T-helper 2 cell (primary cell): ENCODE measurements at regions not wholly inside any gene's neighbourhood (a gene's known extent, or its start where the extent isn't known, plus 50 kb on each side); places are given as distances from the start of the nearest gene placed in this dataset.

Source experiments
- DNase-seq, 5 experiments: peaks; one replicate each; pipeline versions ENCODE4 v3.0.0 to v3.0.0-alpha.2; 2012 to 2022

DNA sequence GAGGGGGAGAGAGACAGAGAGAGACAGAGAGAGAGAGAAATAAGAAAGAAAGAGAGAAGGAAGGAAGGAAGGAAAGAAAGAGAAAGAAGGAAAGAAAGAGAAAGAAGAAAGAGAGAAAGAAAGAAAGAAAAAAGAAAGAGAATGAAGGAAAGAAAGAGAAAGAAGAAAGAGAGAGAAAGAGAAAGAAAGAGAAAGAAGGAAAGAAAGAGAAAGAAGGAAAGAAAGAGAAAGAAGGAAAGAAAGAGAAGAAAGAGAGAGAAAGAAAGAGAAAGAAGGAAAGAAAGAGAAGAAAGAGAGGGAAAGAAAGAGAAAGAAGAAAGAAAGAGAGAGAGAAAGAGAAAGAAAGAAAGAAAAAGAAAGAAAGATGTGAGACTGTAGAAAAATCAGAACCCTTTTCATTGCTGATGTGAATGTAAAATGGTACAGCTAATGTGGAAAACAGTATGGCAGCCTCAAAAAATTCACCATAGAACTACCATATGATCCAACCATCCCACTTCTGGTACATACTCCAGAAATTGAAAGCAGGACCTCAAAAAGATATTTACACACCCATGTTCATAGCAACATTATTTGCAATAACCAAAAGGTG is 203.4 kb upstream of the POU3F3 start:
- no peak for DNase-seq

DNA sequence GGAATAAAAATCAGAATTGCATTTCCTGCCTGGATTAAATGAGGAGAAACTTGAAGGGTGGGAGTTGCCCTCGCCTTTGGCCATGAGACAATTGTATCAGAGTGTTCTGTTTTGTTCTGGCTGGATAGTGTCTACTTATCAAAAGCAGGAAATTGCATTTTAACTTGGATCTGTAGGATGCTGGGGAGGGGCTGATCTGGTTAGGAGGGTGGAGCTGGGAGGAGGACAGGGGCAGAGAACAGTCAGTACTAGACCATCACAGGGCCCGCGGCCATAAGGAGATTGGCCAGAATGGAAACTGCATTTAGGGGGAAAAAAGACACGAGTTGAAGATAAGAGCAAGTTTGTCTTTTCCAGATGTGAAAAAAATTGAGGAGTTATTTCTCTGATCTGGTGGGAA is 199.1 kb upstream of the POU3F3 start:
- DNase-seq: no peak

DNA sequence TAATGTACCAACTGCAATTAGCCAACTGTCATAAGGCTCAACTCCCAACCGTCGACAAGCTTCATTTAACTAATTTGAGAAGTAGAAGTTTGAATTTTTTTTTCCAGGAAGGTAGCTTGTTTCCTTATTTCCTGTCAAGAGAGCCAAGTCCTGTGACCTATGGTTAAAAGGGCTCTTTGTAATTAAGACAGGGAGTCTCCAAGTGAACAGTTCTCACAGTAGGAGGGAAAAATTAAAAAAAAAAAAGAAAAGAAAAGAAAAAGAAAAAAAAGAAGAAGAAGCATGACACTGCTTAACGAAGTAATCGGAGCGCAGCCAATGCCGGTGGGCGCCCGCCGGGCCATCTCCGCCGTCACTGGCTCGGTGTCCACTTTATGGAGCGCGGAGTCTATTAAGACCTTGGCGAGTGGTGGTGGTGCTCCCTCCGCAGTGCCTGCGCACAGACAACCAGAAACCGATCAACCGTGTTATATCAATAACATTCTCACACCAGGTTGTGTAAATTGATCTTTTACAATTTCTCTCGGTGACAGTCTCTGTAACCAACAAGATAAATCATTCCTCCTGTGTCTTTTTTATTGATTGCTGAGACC is 197.2 kb upstream of the POU3F3 start:
- no peak for DNase-seq

DNA sequence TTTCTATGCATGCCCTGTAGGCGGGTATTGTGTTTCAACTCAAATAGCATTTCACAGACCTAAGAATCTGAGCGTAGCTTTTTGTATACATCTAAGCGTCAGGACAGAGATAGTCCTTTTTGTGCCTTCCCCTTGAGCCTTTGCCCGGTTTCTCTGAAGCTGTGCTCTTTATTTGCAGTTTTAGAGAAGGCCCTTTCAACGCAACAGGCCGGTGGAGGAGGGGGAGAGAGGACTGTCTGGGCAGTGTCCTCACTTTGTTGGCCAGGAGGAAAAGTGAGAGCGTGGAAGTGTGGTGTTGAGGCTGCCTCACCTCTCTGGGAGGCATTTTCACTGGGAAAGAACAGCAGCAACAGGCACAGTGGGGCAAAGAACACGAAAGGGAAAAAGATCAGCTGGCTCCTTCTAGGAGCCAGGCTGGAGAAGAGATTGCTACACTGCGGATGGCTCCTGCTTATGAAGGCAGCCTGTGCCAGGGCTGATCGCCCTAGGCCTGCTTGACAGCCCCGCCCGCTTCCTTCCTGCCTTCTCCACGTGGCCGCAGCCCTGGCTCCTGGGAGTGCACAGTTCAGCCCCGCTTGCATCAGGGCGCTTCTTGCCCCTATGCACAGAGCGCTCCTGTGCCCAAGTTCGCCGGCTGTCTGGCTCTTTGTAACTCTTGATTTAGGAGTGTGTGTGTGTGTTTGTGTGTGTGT is 195.6 kb upstream of the POU3F3 start:
- peak in 1 of 5 experiments; percentile 8 for DNase-seq

DNA sequence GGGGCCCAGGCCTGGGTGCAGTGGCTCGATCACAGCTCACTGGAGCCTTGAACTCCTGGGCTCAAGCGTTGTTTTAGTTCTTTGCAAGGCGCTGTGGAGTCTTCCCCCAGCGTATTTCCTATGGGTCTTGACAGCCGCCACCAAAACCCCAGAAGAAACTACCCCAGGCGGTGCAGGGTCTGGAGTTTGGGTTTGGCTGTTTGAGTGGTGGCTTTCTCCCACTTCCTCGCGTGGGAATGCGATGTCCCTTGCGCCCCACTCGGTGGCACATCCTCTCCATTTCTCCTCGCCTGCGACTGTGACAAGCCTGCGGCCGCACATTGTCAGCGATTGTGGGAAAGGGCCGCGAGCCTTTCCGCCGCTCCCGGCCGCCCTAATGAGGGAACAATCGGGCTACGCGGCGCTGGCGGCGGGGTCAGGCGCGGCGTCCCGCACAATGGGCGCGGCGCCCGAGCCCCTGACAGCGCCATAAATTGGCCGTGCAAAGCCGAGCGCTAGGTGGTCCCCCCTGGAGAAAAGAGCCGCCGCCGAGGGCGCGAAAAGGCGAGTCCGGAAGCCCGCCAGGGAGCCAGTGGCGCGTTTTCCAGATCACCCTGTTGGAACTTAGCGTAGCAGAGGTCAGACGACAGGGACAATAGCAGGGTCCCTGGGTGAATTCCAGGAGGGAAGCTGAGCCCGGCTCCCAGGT is 194.9 kb upstream of the POU3F3 start:
- no peak for DNase-seq

DNA sequence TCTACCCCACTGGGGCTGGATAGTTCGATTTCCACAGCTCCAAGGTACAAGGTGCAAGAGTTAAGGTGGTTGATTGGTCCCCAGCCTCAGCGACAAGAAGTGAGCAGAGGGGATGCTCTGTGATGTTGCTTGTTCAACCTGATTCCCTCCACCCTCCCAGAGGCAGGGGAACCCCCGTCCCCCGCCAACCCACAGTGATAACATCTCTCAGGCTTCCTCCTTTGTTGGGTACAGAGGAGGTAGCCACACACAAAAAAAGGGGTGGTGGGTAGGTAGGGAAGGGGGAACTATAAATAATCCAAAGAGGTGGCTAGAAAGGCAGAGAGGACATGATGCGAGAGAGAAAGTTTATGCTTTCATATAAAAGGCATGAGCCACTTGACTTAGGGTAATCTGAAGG is 192.9 kb upstream of the POU3F3 start:
- DNase-seq: no peak

DNA sequence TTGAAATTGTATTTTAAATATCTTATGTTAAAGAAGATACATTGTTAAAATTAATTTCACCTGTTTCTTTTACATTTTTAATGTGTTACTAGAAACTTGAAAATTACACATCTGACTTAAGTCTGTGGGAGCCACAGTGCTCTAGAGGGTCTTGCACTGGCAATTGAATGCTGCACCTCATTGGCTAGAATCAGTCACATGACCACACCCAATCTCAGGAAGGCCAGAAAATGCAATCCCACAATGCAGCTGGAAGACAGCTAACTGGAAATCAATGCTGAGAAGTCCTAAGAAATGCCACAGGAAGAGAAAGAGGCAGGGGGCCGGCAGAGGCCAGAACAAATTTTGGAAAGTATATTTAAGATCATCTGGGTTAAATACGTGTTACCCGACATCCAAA is 189.2 kb upstream of the POU3F3 start:
- DNase-seq: no peak

DNA sequence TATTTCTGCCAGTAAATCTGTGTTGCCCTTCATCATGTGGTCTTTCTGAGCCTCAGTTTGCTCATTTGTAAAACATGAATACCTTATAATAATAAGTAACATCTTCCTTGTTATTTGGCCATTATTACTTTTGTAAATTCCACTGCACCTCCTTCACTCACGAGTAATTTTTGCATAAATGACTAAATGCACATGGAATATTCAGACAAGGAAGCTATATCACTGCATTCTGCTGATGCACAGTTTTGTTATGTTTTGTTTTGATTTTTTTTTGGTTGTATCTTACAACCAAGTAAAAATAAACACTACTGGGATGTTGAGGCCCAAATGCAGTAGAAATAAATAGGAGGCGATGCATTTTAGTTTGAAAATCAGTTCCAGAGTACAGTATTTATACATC is 185.3 kb upstream of the POU3F3 start:
- DNase-seq: no peak

DNA sequence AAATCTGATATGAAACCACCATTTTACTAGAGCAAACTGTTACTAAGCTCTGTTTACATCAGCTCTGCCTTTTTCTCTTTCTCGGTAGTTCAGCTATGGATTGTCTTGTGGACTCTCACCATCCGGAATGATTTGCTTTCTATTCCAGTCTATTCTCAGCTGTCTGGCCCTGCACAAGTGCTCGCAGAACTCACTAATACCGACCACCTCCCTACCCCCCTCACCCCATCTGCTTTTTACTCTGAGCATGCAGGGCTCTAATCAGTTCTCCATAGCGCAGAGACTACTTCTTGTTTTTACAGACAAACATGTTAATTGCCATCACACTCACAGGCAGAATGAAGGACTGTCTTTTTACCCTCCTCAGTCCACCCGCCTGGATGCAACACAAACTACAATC is 180.7 kb upstream of the POU3F3 start:
- no peak for DNase-seq

DNA sequence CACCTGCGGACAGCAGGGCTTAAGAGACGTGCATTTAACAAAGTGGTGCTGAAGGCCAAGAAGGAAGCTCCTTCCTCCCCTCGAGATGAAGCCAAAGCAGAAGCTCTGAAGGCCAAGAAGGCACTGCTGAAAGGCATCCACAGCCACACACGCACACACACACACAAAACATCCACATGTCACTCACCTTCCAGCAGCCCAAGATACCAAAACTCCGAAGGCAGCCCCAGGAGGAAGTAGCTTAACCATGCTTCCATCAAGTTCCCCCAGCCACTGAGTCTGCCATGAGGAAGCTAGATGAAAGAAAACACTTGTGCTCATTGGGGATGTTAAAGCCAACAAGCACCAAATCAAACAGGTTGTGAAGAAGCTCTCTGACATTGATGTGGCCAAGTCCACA is 175.7 kb upstream of the POU3F3 start:
- DNase-seq: no peak

DNA sequence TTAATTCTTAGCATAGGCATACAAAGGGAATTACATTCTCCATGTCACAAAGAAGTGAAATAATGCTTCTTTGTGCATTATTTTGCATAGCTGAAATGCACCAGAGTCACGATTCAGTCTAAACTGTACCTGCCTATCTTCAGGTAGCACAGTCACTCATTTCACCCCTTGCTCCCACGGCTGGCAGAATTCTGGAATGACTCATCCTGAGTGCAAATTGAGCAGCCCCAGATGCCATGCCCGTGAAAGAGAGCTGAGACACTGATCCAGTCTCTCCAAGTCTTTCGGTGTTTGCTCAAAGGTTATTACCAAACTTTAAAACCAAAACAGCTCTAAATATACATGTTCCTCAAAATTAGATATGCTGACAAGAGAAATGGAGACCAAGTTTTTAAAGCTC is 168.3 kb upstream of the POU3F3 start:
- no peak for DNase-seq

DNA sequence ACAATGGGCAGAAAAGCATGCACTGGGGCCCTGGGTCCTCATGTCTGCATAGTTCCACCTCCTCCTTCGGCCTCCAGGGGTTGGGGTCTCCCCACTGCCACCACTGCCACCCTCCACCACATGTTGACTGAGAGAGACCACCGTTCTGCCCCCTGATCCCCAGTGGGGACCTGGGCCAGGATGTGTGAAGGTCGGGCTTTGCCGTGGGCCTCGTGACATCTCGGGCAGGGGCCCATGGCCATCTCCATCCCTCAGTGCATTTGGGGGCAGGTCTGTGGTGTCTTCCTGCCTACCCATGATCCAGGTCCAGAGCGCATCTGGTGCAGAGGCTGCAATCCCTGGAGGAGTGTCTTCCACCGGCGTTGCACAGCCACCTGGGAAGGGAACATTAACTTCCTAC is 166.8 kb upstream of the POU3F3 start:
- DNase-seq: no peak

DNA sequence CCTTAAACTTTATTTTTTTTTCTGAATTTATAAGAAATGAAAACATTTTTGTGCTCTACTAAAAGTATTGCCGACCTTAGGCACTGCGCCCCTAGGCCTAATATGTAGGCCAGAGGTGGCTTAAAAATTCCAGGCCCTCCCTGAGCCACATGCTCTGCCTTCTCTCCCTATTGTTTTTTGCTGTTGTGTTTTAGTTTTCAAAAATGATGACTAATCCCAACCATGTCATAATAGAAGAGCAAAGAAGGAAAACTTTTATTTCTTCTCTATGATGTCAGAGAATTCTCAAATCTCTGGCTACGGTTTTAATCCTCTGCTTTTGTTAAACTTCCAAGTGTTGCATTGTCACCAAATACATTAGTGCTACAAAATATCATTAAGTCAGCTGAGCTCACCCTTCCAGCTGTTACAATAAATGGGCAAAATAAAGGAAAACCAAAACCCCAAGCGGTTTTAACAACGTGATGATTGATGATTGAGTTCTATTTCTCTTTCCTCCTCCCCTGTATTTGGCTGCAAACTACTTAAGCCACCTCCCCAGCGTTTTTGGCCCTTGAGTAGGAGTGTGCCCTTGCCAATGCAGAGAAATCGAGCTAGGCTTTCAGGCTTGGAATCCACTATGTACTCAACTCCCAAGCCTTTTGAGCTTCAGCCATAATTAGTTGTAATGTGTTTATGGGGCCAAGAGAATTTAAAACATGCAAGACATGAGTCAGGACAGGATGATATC is 163.5 kb upstream of the POU3F3 start:
- no peak for DNase-seq

DNA sequence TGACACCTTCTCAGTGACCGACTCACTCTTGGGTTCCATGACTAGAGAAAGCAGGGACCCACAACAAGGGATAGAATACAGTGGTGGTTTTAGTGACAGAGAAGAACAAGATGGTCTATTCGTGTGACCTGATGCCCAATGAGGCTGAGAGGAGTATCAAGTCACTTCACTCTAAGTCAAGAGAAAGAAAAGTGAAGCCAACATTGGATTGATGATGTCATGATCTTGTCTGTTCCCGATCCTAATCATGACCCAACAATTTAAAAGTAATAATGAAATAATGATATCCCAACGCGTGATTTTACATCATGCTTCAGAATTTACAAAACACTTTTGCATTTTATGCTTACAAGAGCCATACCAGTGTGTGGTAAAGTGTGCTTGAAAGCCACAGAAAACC is 155.6 kb upstream of the POU3F3 start:
- no peak for DNase-seq

DNA sequence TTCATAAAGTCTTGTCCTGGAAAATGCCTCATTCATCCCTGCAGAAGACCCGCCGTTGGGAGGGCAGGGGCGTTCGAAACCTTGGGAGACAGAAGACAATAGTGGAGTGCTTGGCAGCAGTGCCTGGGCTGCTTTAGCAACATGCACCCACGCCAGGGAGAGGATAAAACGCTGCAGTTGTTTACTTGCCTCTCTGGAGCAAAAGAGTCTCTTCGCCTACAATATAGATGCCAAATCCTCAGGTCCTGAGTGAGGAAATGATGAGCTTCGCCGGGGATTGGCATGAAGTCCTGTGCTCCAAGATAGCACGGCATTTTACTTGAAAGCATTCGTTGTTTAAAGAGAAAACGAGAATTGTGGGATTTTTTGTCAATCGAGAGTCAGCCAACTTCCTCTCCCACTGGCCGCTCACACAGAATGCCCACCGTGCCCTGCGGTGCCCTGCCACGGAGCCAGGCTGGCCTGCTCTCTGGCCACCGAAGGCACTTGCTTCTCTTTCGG is 152.5 kb upstream of the POU3F3 start:
- DNase-seq: no peak

DNA sequence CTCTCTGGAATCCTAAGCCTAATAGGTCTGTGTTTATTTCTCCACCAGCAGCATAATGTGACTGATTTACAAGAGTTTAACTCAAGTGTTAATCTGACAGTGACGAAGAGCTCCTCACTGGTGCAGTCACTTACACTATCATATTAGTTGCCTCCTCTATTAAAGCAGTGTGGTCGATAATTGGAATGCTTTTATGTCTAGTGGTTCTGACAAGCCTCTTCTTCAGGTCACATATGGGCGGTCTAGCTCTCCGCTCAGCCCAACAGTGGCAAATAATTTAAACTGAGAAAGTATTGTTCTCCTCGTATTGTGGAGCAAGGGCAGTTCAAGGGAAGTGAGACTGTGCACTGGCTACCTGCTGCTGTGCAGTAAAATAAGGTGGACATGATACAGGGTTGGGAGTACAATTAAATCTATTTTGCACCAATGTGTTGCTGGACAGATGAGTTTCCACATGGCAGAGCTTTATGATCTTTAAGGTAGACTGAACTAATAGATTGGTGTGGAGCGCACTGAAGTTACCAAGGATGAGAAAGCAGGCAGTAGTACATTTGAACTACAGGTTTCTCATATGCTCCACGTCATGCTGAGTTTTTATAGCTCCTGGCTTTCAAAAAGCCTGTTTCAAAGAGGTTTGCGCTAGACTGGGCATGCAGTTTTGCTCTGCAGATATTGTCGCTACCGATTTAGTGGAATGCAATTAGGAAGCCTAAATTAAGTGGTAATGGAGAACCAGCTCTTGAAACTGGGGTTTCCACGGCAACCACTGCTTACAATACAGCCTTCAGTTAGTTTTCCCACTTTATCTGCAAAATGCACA is 151.7 kb upstream of the POU3F3 start:
- DNase-seq: no peak

DNA sequence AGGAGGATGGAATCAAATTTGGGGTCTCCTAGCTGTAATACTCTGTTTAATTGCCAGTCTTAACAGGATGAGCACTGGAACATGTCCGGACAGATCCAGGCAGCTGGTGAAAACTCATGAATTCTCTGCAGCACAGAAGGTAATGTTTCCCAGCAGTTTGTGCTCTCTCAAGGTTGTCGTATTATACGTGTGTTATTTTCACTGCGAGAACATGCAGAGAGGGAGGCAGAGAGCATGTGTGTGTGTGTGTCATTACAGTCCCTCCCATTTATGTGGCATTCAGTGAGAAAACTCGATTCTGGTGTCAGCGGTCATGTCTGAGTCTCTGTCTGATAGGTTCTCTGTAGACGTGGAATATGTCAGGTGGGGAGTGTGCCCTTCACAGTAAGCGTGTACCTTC is 150.2 kb upstream of the POU3F3 start:
- no peak for DNase-seq

DNA sequence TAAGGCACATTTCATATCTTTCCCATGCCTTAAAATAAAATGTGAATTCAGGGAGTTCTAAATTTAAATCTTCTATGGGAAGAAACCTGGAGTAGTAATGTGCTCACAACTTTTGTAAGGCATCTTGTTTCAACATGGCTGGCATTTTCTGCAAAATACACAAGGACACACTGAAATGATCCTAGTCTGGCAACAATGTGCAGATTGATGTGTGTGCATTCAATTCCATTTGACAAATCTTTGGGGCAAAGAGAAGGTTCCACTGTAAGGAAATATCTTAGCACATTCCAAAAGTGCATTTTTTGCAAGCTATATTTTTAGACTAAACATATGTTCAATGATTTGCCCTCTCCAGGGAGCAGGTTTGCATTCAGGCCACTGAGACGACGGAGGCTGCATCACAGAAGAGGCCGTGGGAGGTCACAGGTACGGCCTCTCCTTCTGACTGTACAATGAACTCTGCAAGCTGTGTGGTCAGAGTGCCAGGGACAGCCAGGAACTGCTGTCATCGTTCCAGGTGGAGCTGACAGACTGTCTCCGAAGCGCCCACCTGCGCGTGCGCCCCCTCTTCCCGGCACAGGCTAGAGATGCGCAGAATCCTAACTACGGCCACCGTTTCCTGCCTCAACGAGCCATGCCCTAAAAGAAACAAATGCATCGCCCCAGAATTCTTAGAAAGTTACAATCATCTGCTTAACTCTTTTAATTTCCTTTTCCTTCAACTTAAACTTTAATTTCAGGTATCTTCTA is 149.2 kb upstream of the POU3F3 start:
- no peak for DNase-seq

DNA sequence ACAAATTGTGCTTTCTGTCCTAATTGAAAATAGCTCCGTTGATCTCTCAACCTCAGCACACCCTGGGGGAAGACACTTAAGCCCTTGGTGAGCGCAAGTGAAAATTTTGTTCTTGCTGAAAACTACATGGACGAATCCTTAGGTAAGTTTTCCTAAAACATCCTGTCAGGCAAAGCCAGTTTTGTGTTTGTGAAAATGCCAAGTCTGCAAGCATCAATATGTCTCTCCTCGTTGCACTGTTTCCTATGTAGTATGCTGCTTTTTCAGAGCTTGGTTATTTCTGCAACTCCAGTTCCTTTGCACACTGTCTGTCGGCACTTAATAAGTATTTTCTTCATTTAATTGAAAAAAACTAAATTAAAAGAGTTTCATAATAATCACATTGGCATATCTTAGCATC is 146.9 kb upstream of the POU3F3 start:
- no peak for DNase-seq

DNA sequence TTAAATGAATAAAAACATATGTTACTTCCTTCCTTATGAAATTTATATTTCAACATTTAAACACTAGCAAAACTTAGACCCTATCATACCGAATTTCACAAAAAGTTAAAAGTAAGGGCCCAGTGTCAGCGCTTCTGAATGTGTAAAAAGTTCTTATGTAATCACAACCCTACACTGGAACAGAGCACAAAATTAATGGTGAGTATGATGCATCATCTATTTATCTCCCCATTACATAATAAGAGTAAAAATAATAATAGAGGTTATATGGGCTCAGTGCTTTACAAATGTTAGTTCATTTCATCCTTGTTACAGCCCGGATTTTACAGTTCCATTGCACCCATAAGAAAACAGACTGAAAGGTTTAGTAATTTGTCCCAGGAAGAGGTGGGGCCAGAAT is 144.9 kb upstream of the POU3F3 start:
- DNase-seq: no peak

DNA sequence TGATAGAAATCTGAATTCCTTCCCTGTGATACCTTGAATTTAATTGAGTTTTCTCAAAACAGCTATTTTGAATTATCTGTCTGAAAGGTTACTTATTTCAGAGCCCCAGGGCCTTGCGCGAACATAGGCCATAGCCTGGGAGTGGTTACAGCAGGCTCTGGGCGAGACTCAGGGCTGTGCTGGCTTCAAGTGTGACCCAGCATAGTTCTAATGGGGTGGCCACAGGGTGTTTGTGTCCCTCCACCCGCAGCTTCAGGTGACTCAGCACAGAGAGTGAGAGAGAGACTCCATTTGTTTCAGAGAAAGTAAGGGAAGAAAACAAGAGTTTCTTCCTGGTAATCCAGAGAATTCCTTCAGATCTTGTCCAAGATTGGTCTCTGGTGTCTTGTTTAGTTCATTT is 137.9 kb upstream of the POU3F3 start:
- DNase-seq: no peak
